GM12891 (cell line): ENCODE measurements at regions not wholly inside any gene's neighbourhood (a gene's known extent, or its start where the extent isn't known, plus 50 kb on each side); places are given as distances from the start of the nearest gene placed in this dataset.
A peak's percentile ranks its signal among the peaks of the same experiment; 100 is the strongest.

Experiments used
- DNase-seq: peaks from one replicate; pipeline ENCODE4 v3.0.0; 2011; ENCODE audit warnings: low spot score; ENCODE audit not compliant: insufficient read length
- FAIRE-seq: peaks from 2 replicates; lab custom pipeline; 2011; peaks lifted over from hg19 to GRCh38; lab: Jason Lieb, UNC
- PAX5 ChIP-seq: IDR thresholded peaks from 2 replicates; pipeline ENCODE4 v1.6.1; 2011; ENCODE audit warnings: low read length, moderate library complexity, mild to moderate bottlenecking; ENCODE audit not compliant: insufficient read depth, severe bottlenecking
- POLR2A ChIP-seq: IDR thresholded peaks from 2 replicates; pipeline ENCODE4 v1.6.1; 2011; ENCODE audit warnings: low read depth, low read length, control low read depth
- POLR2AphosphoS5 ChIP-seq: IDR thresholded peaks from 2 replicates; pipeline ENCODE4 v1.6.1; 2011; ENCODE audit warnings: low read depth, low read length, control low read depth
- POU2F2 ChIP-seq: IDR thresholded peaks from 2 replicates; pipeline ENCODE4 v1.6.1; 2011; ENCODE audit warnings: low read depth, mild to moderate bottlenecking, control low read depth, low read length, moderate library complexity
- SPI1 ChIP-seq: IDR thresholded peaks from 2 replicates; pipeline ENCODE4 v1.6.1; 2011; ENCODE audit warnings: low read depth, low read length, control low read depth
- TAF1 ChIP-seq: IDR thresholded peaks from 2 replicates; pipeline ENCODE4 v1.6.1; 2011; ENCODE audit warnings: low read depth, low read length, control low read depth

GRCh38 chr20:56993020-56993559, 273.4 kb downstream of the BMP7 start:
- FAIRE-seq: no peak
- TF ChIP-seq TAF1 (no peak), PAX5 (no peak), SPI1 (no peak), POLR2AphosphoS5 (no peak), POLR2A (no peak), POU2F2 (no peak)

GRCh38 chr20:56994006-56994405, 272.4 kb downstream of the BMP7 start:
- FAIRE-seq: no peak
- TF ChIP-seq POLR2A (no peak), PAX5 (no peak), TAF1 (no peak), SPI1 (no peak), POU2F2 (no peak), POLR2AphosphoS5 (no peak)

More at GRCh38 chr20:56993020-56993559, 273.4 kb downstream of the BMP7 start:
- no peak for DNase-seq

GRCh38 chr20:56995149-56995548, 271.3 kb downstream of the BMP7 start:
- FAIRE-seq: no peak
- TF ChIP-seq POLR2A: no peak
- DNase-seq: no peak

More at GRCh38 chr20:56994006-56994405, 272.4 kb downstream of the BMP7 start:
- DNase-seq: no peak

GRCh38 chr20:56995635-56996075, 270.8 kb downstream of the BMP7 start:
- TF ChIP-seq POU2F2: no peak
- TF ChIP-seq PAX5: no peak
- TF ChIP-seq SPI1: no peak
- no peak for TF ChIP-seq POLR2A
- TF ChIP-seq POLR2AphosphoS5: no peak
- no peak for TF ChIP-seq TAF1
- FAIRE-seq: no peak
- peak; percentile 30 for DNase-seq

DNA sequence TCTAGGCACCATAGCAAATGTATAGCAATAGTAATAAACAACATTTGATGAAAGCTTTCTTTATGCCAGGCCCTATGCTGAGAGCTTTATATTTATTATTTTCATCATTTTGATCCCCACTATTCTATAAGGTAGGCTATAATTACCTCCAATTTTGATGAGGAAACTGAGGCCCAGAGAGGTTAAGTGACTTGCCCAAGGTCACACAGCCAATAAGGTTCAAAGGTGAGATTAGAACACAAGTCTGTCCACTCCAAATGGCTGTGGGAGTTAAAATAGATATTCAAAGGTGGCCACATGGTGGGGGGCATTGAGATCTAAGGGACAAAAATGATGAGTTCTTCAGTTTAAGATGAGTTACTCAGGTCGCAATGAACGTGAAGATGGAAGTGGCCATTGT, 269.9 kb downstream of the BMP7 start:
- DNase-seq (no peak), FAIRE-seq (no peak)
- TF ChIP-seq SPI1: no peak

- DNase-seq: no peak
- TF ChIP-seq SPI1: no peak
- no peak for TF ChIP-seq POU2F2
- TF ChIP-seq TAF1: no peak
- TF ChIP-seq POLR2AphosphoS5: no peak
- no peak for TF ChIP-seq POLR2A
- no peak for TF ChIP-seq PAX5
- no peak for FAIRE-seq
Measured at GRCh38 chr20:56998438-56998837, 268.0 kb downstream of the BMP7 start.

- FAIRE-seq (no peak), DNase-seq (no peak)
- TF ChIP-seq POLR2AphosphoS5: no peak
Measured at GRCh38 chr20:57000441-57000968, 265.9 kb downstream of the BMP7 start.

- no peak for TF ChIP-seq POLR2A
- FAIRE-seq: no peak
- DNase-seq: no peak
Measured at GRCh38 chr20:57001126-57001767, 265.2 kb downstream of the BMP7 start.

DNA sequence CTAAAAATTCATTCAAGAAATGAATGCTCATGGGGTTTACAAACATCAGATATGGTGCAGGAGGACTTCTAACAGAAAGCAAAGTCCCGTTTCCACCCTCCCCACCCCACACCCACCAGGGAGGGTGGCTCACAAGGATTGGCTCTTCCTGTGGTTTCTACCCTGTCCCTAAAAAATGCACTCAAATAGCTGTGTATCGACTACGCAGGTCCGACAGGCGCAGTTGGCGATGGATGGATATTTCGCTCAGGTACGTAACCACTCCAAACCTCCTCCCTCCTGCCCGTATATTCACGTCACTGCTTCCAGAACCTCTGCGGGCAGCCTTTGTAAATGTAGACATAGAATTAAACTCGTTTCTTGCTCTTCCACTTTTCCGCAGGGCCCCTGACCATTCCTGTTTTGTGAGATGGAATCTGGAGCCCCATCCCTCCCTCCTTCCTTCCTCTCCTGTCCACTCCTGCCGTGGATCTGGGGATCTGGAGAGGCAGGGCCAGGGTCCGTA, 264.3 kb downstream of the BMP7 start:
- no peak for DNase-seq
- FAIRE-seq: no peak
- TF ChIP-seq PAX5: no peak
- no peak for TF ChIP-seq POLR2AphosphoS5
- TF ChIP-seq POLR2A: no peak
- TF ChIP-seq SPI1: no peak
- TF ChIP-seq POU2F2: no peak
- no peak for TF ChIP-seq TAF1

GRCh38 chr20:57003012-57003411, 263.4 kb downstream of the BMP7 start:
- DNase-seq (no peak), FAIRE-seq (no peak)
- TF ChIP-seq POLR2AphosphoS5 (no peak), POU2F2 (no peak), TAF1 (no peak), SPI1 (no peak)

DNA sequence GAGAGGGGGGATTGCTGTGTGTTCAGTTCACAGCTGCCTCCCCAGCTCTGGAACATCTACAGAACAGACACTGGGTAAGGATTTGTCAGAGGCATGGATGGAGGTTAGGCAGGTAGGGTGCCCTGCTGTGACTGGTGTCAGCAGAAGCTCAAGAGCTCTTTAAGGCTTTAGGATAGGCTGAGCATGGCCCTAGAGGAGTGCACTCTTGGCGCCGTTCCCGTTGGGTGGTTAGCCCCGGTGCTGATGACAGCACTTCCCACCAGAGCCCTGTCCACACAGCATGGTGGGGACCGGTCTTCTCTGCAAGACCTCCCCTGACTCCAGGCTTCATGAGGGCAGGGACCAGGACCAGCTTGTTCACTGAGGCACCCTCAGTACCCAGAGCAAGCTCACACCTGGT, 262.0 kb downstream of the BMP7 start:
- TF ChIP-seq TAF1 (no peak), SPI1 (no peak), POLR2AphosphoS5 (no peak), POLR2A (no peak), PAX5 (no peak), POU2F2 (no peak)
- FAIRE-seq: no peak
- DNase-seq: no peak
